ENCODE measurements at regions not wholly inside any gene's neighbourhood (a gene's known extent, or its start where the extent isn't known, plus 50 kb on each side); places are given as distances from the start of the nearest gene placed in this dataset.

DNA sequence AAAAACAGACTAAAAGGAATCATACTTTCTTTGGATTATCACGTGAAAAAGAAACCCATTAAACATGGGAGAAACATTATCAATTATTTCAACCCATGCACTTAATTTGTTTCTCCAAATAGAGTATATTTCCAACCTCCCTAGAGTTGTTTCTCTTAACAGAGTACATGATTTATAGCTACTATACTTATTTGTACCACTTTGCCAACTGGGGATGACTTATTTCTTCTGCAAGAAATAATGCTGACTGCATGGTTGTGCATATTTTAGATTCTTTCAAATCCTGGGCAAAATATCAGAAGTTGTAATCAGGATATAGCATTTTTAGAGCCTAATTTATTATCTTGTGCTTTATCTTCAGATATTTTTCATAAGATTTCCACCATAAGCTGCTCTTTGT lies 629.1 kb upstream of the EYS start (continued):
- TF ChIP-seq ZBTB1 (CRISPR knock-in tag; IDR thresholded peaks at IDR 0.05; ENCODE audit: borderline replicate concordance, low read depth) (no peak), ZNF133 (CRISPR knock-in tag; IDR thresholded peaks at IDR 0.05) (no peak), TCF7 (IDR thresholded peaks at IDR 0.05; ENCODE audit: borderline replicate concordance) (no peak), ZNF717 (CRISPR knock-in tag; IDR thresholded peaks at IDR 0.05) (no peak), NBN (IDR thresholded peaks at IDR 0.05; ENCODE audit: low read depth) (no peak)
- TF ChIP-seq, protein P1, sequence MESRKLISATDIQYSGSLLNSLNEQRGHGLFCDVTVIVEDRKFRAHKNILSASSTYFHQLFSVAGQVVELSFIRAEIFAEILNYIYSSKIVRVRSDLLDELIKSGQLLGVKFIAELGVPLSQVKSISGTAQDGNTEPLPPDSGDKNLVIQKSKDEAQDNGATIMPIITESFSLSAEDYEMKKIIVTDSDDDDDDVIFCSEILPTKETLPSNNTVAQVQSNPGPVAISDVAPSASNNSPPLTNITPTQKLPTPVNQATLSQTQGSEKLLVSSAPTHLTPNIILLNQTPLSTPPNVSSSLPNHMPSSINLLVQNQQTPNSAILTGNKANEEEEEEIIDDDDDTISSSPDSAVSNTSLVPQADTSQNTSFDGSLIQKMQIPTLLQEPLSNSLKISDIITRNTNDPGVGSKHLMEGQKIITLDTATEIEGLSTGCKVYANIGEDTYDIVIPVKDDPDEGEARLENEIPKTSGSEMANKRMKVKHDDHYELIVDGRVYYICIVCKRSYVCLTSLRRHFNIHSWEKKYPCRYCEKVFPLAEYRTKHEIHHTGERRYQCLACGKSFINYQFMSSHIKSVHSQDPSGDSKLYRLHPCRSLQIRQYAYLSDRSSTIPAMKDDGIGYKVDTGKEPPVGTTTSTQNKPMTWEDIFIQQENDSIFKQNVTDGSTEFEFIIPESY (CRISPR knock-in tag; IDR thresholded peaks at IDR 0.05): no peak

DNA sequence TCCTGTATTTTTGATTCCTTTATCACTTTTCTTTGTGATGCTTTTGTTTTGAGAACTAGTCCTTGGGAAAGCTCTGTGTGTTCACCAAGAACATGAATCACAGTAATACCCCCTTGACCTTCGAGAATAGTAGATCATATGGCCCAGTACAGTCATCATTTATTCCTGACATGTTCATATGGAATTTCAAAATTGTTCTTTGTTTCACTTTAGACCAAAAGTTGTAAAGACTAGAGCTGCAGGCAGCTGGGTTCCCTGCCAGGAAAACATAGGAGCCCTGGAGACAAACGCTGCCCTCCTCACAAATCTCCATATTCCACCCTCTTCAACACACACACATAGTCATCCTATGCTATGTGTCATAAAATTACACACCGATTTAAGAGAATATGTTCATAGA lies 621.2 kb upstream of the EYS start:
- WGBS (ENCODE audit: insufficient coverage, low coverage, missing lambda C conversion rate): 0% methylated on average over 3 of the region's 3 CpGs
- in situ Hi-C loops (cut with MboI): no loop called here
- no peaks in the 10 kb centered on the region for H3K27me3 ChIP-seq (ENCODE audit: control insufficient read depth in 2 of 2, insufficient read depth in 2 of 2, low read length in 2 of 2)
- no peak overlapping the region for H2AFZ ChIP-seq (ENCODE audit: low read depth, low read length)
- H3K9me1 ChIP-seq (ENCODE audit: control insufficient read depth, insufficient read depth, low read length): no peaks in the 10 kb centered on the region
- ChIA-PET POLR2A (interaction anchor here (0.6 kb wide), 1 partner anchor 130 kb away, joined by 3 read pairs; no protein-coding TSS in a partner anchor), CTCF (ENCODE audit: low intra/inter-chr PET ratio) (no interaction called here)
- H3K4me2 ChIP-seq (ENCODE audit: insufficient read depth, low read length): no peak overlapping the region
- DNase-seq (ENCODE audit: extremely low read depth in 1 of 4, low spot score in 3 of 4) (no peak), FAIRE-seq (no peak), ATAC-seq (no peak)
- no peaks in the 10 kb centered on the region for H4K20me1 ChIP-seq (replicated peaks; ENCODE audit: control insufficient read depth, insufficient read depth, low read length)
- H3K4me1 ChIP-seq (replicated peaks in 1 of 2; ENCODE audit: control insufficient read depth in 2 of 2, insufficient read depth in 2 of 2, low read length in 2 of 2): no peaks in the 10 kb centered on the region
- H3K4me3 ChIP-seq: no peak overlapping the region
- intact Hi-C loops (cut with micrococcal nuclease): no loop called here
- H3K79me2 ChIP-seq (ENCODE audit: control insufficient read depth, insufficient read depth, low read length): no peaks in the 10 kb centered on the region
- BruUV-seq (replicated peaks): no TSS peak
- H3K9ac ChIP-seq (ENCODE audit: insufficient read depth in 1 of 2, low read depth in 2 of 2, low read length in 2 of 2): no peak overlapping the region
- no peaks in the 10 kb centered on the region for H3K36me3 ChIP-seq (ENCODE audit: control insufficient read depth, insufficient read depth, low read length)
- no peak overlapping the region for H3K27ac ChIP-seq (ENCODE audit: extremely low read depth, low read depth, low read length)
- no peaks in the 10 kb centered on the region; the same call in none of the 2 replicates for H3K9me3 ChIP-seq (replicated peaks; ENCODE audit: control insufficient read depth, insufficient read depth, low read depth, low read length)
- TF ChIP-seq TAF1 (IDR thresholded peaks at IDR 0.05; ENCODE audit: control insufficient read depth, extremely low read depth, insufficient read depth, low read length, severe bottlenecking) (no peak), ZFP1 (CRISPR knock-in tag; IDR thresholded peaks at IDR 0.05) (no peak), HNRNPUL1 (IDR thresholded peaks at IDR 0.05; ENCODE audit: low read length) (no peak), ZNF224 (CRISPR knock-in tag; IDR thresholded peaks at IDR 0.05) (no peak), ZNF175 (CRISPR knock-in tag; IDR thresholded peaks at IDR 0.05; ENCODE audit: low read depth) (no peak), GABPB2 (CRISPR knock-in tag; conservative IDR thresholded peaks at IDR 0.05) (no peak), RBM14 (IDR thresholded peaks at IDR 0.05; ENCODE audit: borderline replicate concordance, insufficient read depth, low read depth, low read length) (no peak), ZNF384 (IDR thresholded peaks at IDR 0.05; ENCODE audit: low read depth, low read length) (no peak), PHF8 (IDR thresholded peaks at IDR 0.05; ENCODE audit: borderline replicate concordance, low read length) (no peak), SOX6 (IDR thresholded peaks at IDR 0.05) (no peak), JUNB (CRISPR knock-in tag; conservative IDR thresholded peaks at IDR 0.05) (no peak), ZNF830 (CRISPR knock-in tag; IDR thresholded peaks at IDR 0.05) (no peak)
- TF ChIP-seq, protein P2, sequence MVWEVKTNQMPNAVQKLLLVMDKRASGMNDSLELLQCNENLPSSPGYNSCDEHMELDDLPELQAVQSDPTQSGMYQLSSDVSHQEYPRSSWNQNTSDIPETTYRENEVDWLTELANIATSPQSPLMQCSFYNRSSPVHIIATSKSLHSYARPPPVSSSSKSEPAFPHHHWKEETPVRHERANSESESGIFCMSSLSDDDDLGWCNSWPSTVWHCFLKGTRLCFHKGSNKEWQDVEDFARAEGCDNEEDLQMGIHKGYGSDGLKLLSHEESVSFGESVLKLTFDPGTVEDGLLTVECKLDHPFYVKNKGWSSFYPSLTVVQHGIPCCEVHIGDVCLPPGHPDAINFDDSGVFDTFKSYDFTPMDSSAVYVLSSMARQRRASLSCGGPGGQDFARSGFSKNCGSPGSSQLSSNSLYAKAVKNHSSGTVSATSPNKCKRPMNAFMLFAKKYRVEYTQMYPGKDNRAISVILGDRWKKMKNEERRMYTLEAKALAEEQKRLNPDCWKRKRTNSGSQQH (CRISPR knock-in tag; IDR thresholded peaks at IDR 0.05): no peak
- TF ChIP-seq, protein P3, sequence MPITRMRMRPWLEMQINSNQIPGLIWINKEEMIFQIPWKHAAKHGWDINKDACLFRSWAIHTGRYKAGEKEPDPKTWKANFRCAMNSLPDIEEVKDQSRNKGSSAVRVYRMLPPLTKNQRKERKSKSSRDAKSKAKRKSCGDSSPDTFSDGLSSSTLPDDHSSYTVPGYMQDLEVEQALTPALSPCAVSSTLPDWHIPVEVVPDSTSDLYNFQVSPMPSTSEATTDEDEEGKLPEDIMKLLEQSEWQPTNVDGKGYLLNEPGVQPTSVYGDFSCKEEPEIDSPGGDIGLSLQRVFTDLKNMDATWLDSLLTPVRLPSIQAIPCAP (CRISPR knock-in tag; IDR thresholded peaks at IDR 0.05; ENCODE audit: borderline replicate concordance): no peak

All from K562 (cell line).